ENCODE measurements at regions not wholly inside any gene's neighbourhood (a gene's known extent, or its start where the extent isn't known, plus 50 kb on each side); places are given as distances from the start of the nearest gene placed in this dataset.

- Mint-ChIP-seq H3K4me1 (peaks cover 18 to 37% (median 27%) of the 10 kb centered on the region in 7 donors), H3K36me3 (peaks cover 0 to 6% (median 0%) of the 10 kb centered on the region in 5 donors), H3K27me3 (peaks cover 0 to 17% (median 0%) of the 10 kb centered on the region in 5 donors), H3K4me3 (no peak overlapping the region), H3K27ac (no peak overlapping the region), H3K9me3 (peaks cover 0 to 7% (median 2%) of the 10 kb centered on the region in 11 donors)
- no peak overlapping the region for H3K4me3 ChIP-seq (ENCODE audit: low read length)
- H3K9me3 ChIP-seq (ENCODE audit: control insufficient read depth in 2 of 3, low read length in 3 of 3): no peaks in the 10 kb centered on the region
- no peak overlapping the region for H3K27ac ChIP-seq (ENCODE audit: low read depth, low read length)
- no peak for DNase-seq
- no peaks in the 10 kb centered on the region for H3K36me3 ChIP-seq (ENCODE audit: control insufficient read depth in 2 of 3, insufficient read depth in 3 of 3, low read length in 3 of 3)
- intact Hi-C loops (cut with micrococcal nuclease): loop anchor here in 1 of 2 donors (2.0 kb wide), 1 partner anchor 15 kb away; no protein-coding TSS in a partner anchor
- H3K4me1 ChIP-seq (ENCODE audit: control insufficient read depth in 2 of 2, insufficient read depth in 2 of 2, low read length in 2 of 2): peaks cover 0 to 20% of the 10 kb centered on the region in 2 donors
- ChIA-PET CTCF (no interaction called here), POLR2A (no interaction called here)
- no peak for ATAC-seq
- H3K27me3 ChIP-seq (ENCODE audit: control insufficient read depth in 2 of 2, insufficient read depth in 2 of 2, low read length in 2 of 2): no peaks in the 10 kb centered on the region
Observed at GRCh38 chr15:70433586-70434324, 329.6 kb downstream of the UACA start.

- DNase-seq: no peak
- Mint-ChIP-seq H3K27ac (no peak overlapping the region), H3K27me3 (peaks cover 0 to 16% (median 0%) of the 10 kb centered on the region in 5 donors), H3K4me3 (no peak overlapping the region), H3K4me1 (peaks cover 18 to 37% (median 27%) of the 10 kb centered on the region in 7 donors), H3K36me3 (peaks cover 0 to 10% (median 0%) of the 10 kb centered on the region in 5 donors), H3K9me3 (peaks cover 0 to 15% (median 3%) of the 10 kb centered on the region in 11 donors)
- no peak for ATAC-seq
- no peak overlapping the region for H3K4me3 ChIP-seq (ENCODE audit: low read length)
- H3K4me1 ChIP-seq (ENCODE audit: control insufficient read depth in 2 of 2, insufficient read depth in 2 of 2, low read length in 2 of 2): peaks cover 0 to 20% of the 10 kb centered on the region in 2 donors
- H3K27ac ChIP-seq (ENCODE audit: low read depth, low read length): no peak overlapping the region
- no peaks in the 10 kb centered on the region for H3K27me3 ChIP-seq (ENCODE audit: control insufficient read depth in 2 of 2, insufficient read depth in 2 of 2, low read length in 2 of 2)
- intact Hi-C loops (cut with micrococcal nuclease): no loop called here
- no peaks in the 10 kb centered on the region for H3K36me3 ChIP-seq (ENCODE audit: control insufficient read depth in 2 of 3, insufficient read depth in 3 of 3, low read length in 3 of 3)
- no peaks in the 10 kb centered on the region for H3K9me3 ChIP-seq (ENCODE audit: control insufficient read depth in 2 of 3, low read length in 3 of 3)
- ChIA-PET CTCF (no interaction called here), POLR2A (no interaction called here)
Observed at GRCh38 chr15:70432924-70433495, 330.3 kb downstream of the UACA start.

GRCh38 chr15:70431854-70432253 is 331.5 kb downstream of the UACA start:
- Mint-ChIP-seq H3K9me3 (peaks cover 0 to 15% (median 3%) of the 10 kb centered on the region in 11 donors), H3K27ac (peak overlapping the region in 1 of 9 donors; percentile 41), H3K27me3 (peaks cover 0 to 16% (median 0%) of the 10 kb centered on the region in 5 donors), H3K4me3 (no peak overlapping the region), H3K4me1 (peaks cover 18 to 31% (median 23%) of the 10 kb centered on the region in 7 donors), H3K36me3 (peaks cover 0 to 10% (median 0%) of the 10 kb centered on the region in 5 donors)
- no peaks in the 10 kb centered on the region for H3K36me3 ChIP-seq (ENCODE audit: control insufficient read depth in 2 of 3, insufficient read depth in 3 of 3, low read length in 3 of 3)
- peaks cover 0 to 20% of the 10 kb centered on the region in 2 donors for H3K4me1 ChIP-seq (ENCODE audit: control insufficient read depth in 2 of 2, insufficient read depth in 2 of 2, low read length in 2 of 2)
- no peak overlapping the region for H3K4me3 ChIP-seq (ENCODE audit: low read length)
- H3K27me3 ChIP-seq (ENCODE audit: control insufficient read depth in 2 of 2, insufficient read depth in 2 of 2, low read length in 2 of 2): no peaks in the 10 kb centered on the region
- H3K9me3 ChIP-seq (ENCODE audit: control insufficient read depth in 2 of 3, low read length in 3 of 3): no peaks in the 10 kb centered on the region
- DNase-seq: no peak
- ChIA-PET POLR2A (interaction anchor here (0.6 kb wide), 1 partner anchor 16 kb away, joined by 3 read pairs; no protein-coding TSS in a partner anchor), CTCF (no interaction called here)
- intact Hi-C loops (cut with micrococcal nuclease): no loop called here
- no peak overlapping the region for H3K27ac ChIP-seq (ENCODE audit: low read depth, low read length)
- no peak for ATAC-seq

- Mint-ChIP-seq H3K9me3 (peaks cover 0 to 15% (median 5%) of the 10 kb centered on the region in 11 donors), H3K4me1 (peaks cover 13 to 28% (median 21%) of the 10 kb centered on the region in 7 donors), H3K4me3 (no peak overlapping the region), H3K27me3 (peaks cover 0 to 16% (median 0%) of the 10 kb centered on the region in 5 donors), H3K27ac (no peak overlapping the region), H3K36me3 (peaks cover 0 to 16% (median 0%) of the 10 kb centered on the region in 5 donors)
- Histone ChIP-seq H3K9me3 (ENCODE audit: control insufficient read depth in 2 of 3, low read length in 3 of 3) (no peaks in the 10 kb centered on the region), H3K27me3 (ENCODE audit: control insufficient read depth in 2 of 2, insufficient read depth in 2 of 2, low read length in 2 of 2) (no peaks in the 10 kb centered on the region), H3K36me3 (ENCODE audit: control insufficient read depth in 2 of 3, insufficient read depth in 3 of 3, low read length in 3 of 3) (no peaks in the 10 kb centered on the region), H3K4me1 (ENCODE audit: control insufficient read depth in 2 of 2, insufficient read depth in 2 of 2, low read length in 2 of 2) (peaks cover 3 to 13% of the 10 kb centered on the region in 2 donors), H3K27ac (ENCODE audit: low read depth, low read length) (no peak overlapping the region), H3K4me3 (ENCODE audit: low read length) (no peak overlapping the region)
- DNase-seq (no peak), ATAC-seq (no peak)
- CTCF ChIA-PET: no interaction called here
- intact Hi-C loops (cut with micrococcal nuclease): no loop called here
- POLR2A ChIA-PET: no interaction called here
Observed at GRCh38 chr15:70430069-70430468, 332.4 kb upstream of the TLE3 start.

- peaks cover 0 to 23% (median 5%) of the 10 kb centered on the region in 11 donors for H3K9me3 Mint-ChIP-seq
- ChIA-PET POLR2A (no interaction called here), CTCF (no interaction called here)
- intact Hi-C loops (cut with micrococcal nuclease): no loop called here
- H3K4me3 ChIP-seq (ENCODE audit: low read length): no peak overlapping the region
- DNase-seq (no peak), ATAC-seq (no peak)
- no peaks in the 10 kb centered on the region for H3K9me3 ChIP-seq (ENCODE audit: control insufficient read depth in 2 of 3, low read length in 3 of 3)
- no peaks in the 10 kb centered on the region for H3K27me3 ChIP-seq (ENCODE audit: control insufficient read depth in 2 of 2, insufficient read depth in 2 of 2, low read length in 2 of 2)
- H3K4me3 Mint-ChIP-seq: no peak overlapping the region
- no peaks in the 10 kb centered on the region for H3K36me3 ChIP-seq (ENCODE audit: control insufficient read depth in 2 of 3, insufficient read depth in 3 of 3, low read length in 3 of 3)
- peaks cover 11 to 16% of the 10 kb centered on the region in 2 donors for H3K4me1 ChIP-seq (ENCODE audit: control insufficient read depth in 2 of 2, insufficient read depth in 2 of 2, low read length in 2 of 2)
- H3K27ac Mint-ChIP-seq: no peak overlapping the region
- peaks cover 0 to 24% (median 0%) of the 10 kb centered on the region in 5 donors for H3K36me3 Mint-ChIP-seq
- H3K27me3 Mint-ChIP-seq: peaks cover 0 to 16% (median 0%) of the 10 kb centered on the region in 5 donors
- peaks cover 17 to 30% (median 24%) of the 10 kb centered on the region in 7 donors for H3K4me1 Mint-ChIP-seq
- no peak overlapping the region for H3K27ac ChIP-seq (ENCODE audit: low read depth, low read length)
Observed at GRCh38 chr15:70429056-70429722, 331.5 kb upstream of the TLE3 start.

- CTCF ChIA-PET: no interaction called here
- H3K36me3 ChIP-seq (ENCODE audit: control insufficient read depth in 2 of 3, insufficient read depth in 3 of 3, low read length in 3 of 3): no peaks in the 10 kb centered on the region
- no peaks in the 10 kb centered on the region for H3K9me3 ChIP-seq (ENCODE audit: control insufficient read depth in 2 of 3, low read length in 3 of 3)
- peaks cover 11 to 25% of the 10 kb centered on the region in 2 donors for H3K4me1 ChIP-seq (ENCODE audit: control insufficient read depth in 2 of 2, insufficient read depth in 2 of 2, low read length in 2 of 2)
- POLR2A ChIA-PET: no interaction called here
- no peak overlapping the region for H3K4me3 Mint-ChIP-seq
- no peak overlapping the region for H3K27ac ChIP-seq (ENCODE audit: low read depth, low read length)
- intact Hi-C loops (cut with micrococcal nuclease): no loop called here
- H3K27me3 ChIP-seq (ENCODE audit: control insufficient read depth in 2 of 2, insufficient read depth in 2 of 2, low read length in 2 of 2): no peaks in the 10 kb centered on the region
- H3K27me3 Mint-ChIP-seq: peaks cover 0 to 15% (median 0%) of the 10 kb centered on the region in 5 donors
- no peak overlapping the region for H3K4me3 ChIP-seq (ENCODE audit: low read length)
- H3K36me3 Mint-ChIP-seq: peaks cover 0 to 29% (median 0%) of the 10 kb centered on the region in 5 donors
- no peak overlapping the region for H3K27ac Mint-ChIP-seq
- H3K9me3 Mint-ChIP-seq: peaks cover 0 to 28% (median 5%) of the 10 kb centered on the region in 11 donors
- no peak for ATAC-seq
- no peak for DNase-seq
- peaks cover 17 to 33% (median 27%) of the 10 kb centered on the region in 7 donors for H3K4me1 Mint-ChIP-seq
Observed at GRCh38 chr15:70428211-70428822, 330.6 kb upstream of the TLE3 start.
